Tibial nerve (tissue), 4 donors: ENCODE measurements at regions not wholly inside any gene's neighbourhood (a gene's known extent, or its start where the extent isn't known, plus 50 kb on each side); places are given as distances from the start of the nearest gene placed in this dataset.

Source experiments
- DNase-seq, 2 donors: peaks; one replicate each; pipeline ENCODE4 v3.0.0-alpha.2; 2019; ENCODE audit warnings: low spot score in 2 of 2
- H3K27ac ChIP-seq, 4 donors: fragments of 200-600 bp; sonication (generic) in 3 of 4; one replicate each; pipeline ENCODE4 v1.5.1; 2017 to 2019; ENCODE audit warnings: mild to moderate bottlenecking in 1 of 4
- H3K27me3 ChIP-seq, 2 donors: fragments of 200-600 bp; sonication (generic) in 1 of 2; one replicate each; pipeline versions ENCODE4 v1.5.1 to v1.6.0; 2017 to 2019
- H3K36me3 ChIP-seq, 3 donors: fragments of 200-600 bp; sonication (generic); one replicate each; pipeline ENCODE4 v1.5.1; 2018 to 2019
- H3K4me1 ChIP-seq, 4 donors: fragments of 200-600 bp; sonication (generic) in 3 of 4; one replicate each; pipeline ENCODE4 v1.5.1; 2017 to 2019
- H3K4me3 ChIP-seq, 4 donors: fragments of 200-600 bp; sonication (generic) in 3 of 4; one replicate each; pipeline ENCODE4 v1.5.1; 2017 to 2019; ENCODE audit warnings: mild to moderate bottlenecking in 1 of 4, moderate library complexity in 1 of 4
- H3K9me3 ChIP-seq, 4 donors: fragments of 200-600 bp; sonication (generic) in 3 of 4; one replicate each; pipeline ENCODE4 v1.5.1; 2017 to 2019
- CTCF ChIP-seq, 5 experiments: fragments of 200-600 bp in 3 of 5; fragments of 450-650 bp in 2 of 5; sonication (generic) in 3 of 5; IDR thresholded peaks; one replicate each; pipeline ENCODE4 v1.5.1; 2016 to 2019; ENCODE audit warnings: antibody characterized with exemption in 5 of 5, mild to moderate bottlenecking in 3 of 5, moderate library complexity in 2 of 5
- EP300 ChIP-seq, 2 donors: sonication (generic); formaldehyde crosslinking; IDR thresholded peaks; one replicate each; pipeline ENCODE4 v1.6.1; 2017; ENCODE audit warnings: antibody characterized with exemption in 2 of 2, mild to moderate bottlenecking in 1 of 2
- POLR2A ChIP-seq, 2 donors: fragments of 450-650 bp; IDR thresholded peaks; one replicate each; pipeline ENCODE4 v1.6.1; 2017; ENCODE audit warnings: antibody characterized with exemption in 2 of 2, mild to moderate bottlenecking in 2 of 2, moderate library complexity in 2 of 2
- WGBS, 2 donors: methylation state at CpG; one replicate each; pipeline ENCODE4 v1.1.5; 2018; 5-methylcytosine and 5-hydroxymethylcytosine counted together

GRCh38 chr16:62715701-62716100, 679.5 kb upstream of the CDH8 start:
- Histone ChIP-seq H3K4me3 (no peak overlapping the region), H3K27me3 (no peaks in the 10 kb centered on the region), H3K27ac (no peak overlapping the region), H3K9me3 (peaks cover 0 to 4% (median 0%) of the 10 kb centered on the region in 4 donors), H3K36me3 (no peaks in the 10 kb centered on the region), H3K4me1 (no peaks in the 10 kb centered on the region)
- TF ChIP-seq CTCF (IDR thresholded peaks at IDR 0.05) (no peak), POLR2A (IDR thresholded peaks at IDR 0.05) (no peak), EP300 (IDR thresholded peaks at IDR 0.05) (no peak)
- WGBS, 2 donors: 80 to 88% methylated on average over 1 of the region's 1 CpG
- no peak for DNase-seq

- Histone ChIP-seq H3K4me3 (no peak overlapping the region), H3K27ac (no peak overlapping the region), H3K27me3 (no peaks in the 10 kb centered on the region), H3K9me3 (no peaks in the 10 kb centered on the region), H3K36me3 (no peaks in the 10 kb centered on the region), H3K4me1 (no peaks in the 10 kb centered on the region)
- DNase-seq: no peak
- TF ChIP-seq EP300 (IDR thresholded peaks at IDR 0.05) (no peak), CTCF (IDR thresholded peaks at IDR 0.05) (no peak), POLR2A (IDR thresholded peaks at IDR 0.05) (no peak)
- 82 to 84% methylated on average over 1 of the region's 1 CpG for WGBS, 2 donors
Observed at GRCh38 chr16:62712566-62712965, 676.3 kb upstream of the CDH8 start.

- H3K9me3 ChIP-seq: no peaks in the 10 kb centered on the region
- H3K27ac ChIP-seq: no peak overlapping the region
- no peaks in the 10 kb centered on the region for H3K27me3 ChIP-seq
- DNase-seq: no peak
- TF ChIP-seq EP300 (IDR thresholded peaks at IDR 0.05): no peak
- no peak for TF ChIP-seq CTCF (IDR thresholded peaks at IDR 0.05)
- no peak for TF ChIP-seq POLR2A (IDR thresholded peaks at IDR 0.05)
- WGBS, 2 donors: 92 to 93% methylated on average over 8 of the region's 8 CpGs
- no peaks in the 10 kb centered on the region for H3K4me1 ChIP-seq
- no peak overlapping the region for H3K4me3 ChIP-seq
- H3K36me3 ChIP-seq: no peaks in the 10 kb centered on the region
Observed at GRCh38 chr16:62711797-62712196, 675.6 kb upstream of the CDH8 start.

GRCh38 chr16:62709794-62710193, 673.6 kb upstream of the CDH8 start:
- TF ChIP-seq POLR2A (IDR thresholded peaks at IDR 0.05) (no peak), CTCF (IDR thresholded peaks at IDR 0.05) (no peak)
- Histone ChIP-seq H3K4me3 (no peak overlapping the region), H3K4me1 (no peaks in the 10 kb centered on the region), H3K27ac (no peak overlapping the region), H3K9me3 (no peaks in the 10 kb centered on the region), H3K27me3 (no peaks in the 10 kb centered on the region), H3K36me3 (no peaks in the 10 kb centered on the region)
- DNase-seq: no peak
- 81 to 83% methylated on average over 8 of the region's 8 CpGs for WGBS, 2 donors

- WGBS, 2 donors: 77 to 88% methylated on average over 3 of the region's 3 CpGs
- H3K27me3 ChIP-seq: no peaks in the 10 kb centered on the region
- no peak for DNase-seq
Observed at GRCh38 chr16:62701426-62701825, 665.2 kb upstream of the CDH8 start.

More at GRCh38 chr16:62701426-62701825, 665.2 kb upstream of the CDH8 start:
- no peaks in the 10 kb centered on the region for H3K9me3 ChIP-seq
- no peaks in the 10 kb centered on the region for H3K4me1 ChIP-seq
- H3K36me3 ChIP-seq: no peaks in the 10 kb centered on the region
- H3K4me3 ChIP-seq: no peak overlapping the region
- TF ChIP-seq POLR2A (IDR thresholded peaks at IDR 0.05) (no peak), EP300 (IDR thresholded peaks at IDR 0.05) (no peak), CTCF (IDR thresholded peaks at IDR 0.05) (no peak)
- H3K27ac ChIP-seq: no peak overlapping the region
